GM18868 (cell line): ENCODE measurements at regions not wholly inside any gene's neighbourhood (a gene's known extent, or its start where the extent isn't known, plus 50 kb on each side); places are given as distances from the start of the nearest gene placed in this dataset.

Experiments
- ATAC-seq: cut with Tn5 transposase; IDR thresholded peaks from one replicate; pipeline ENCODE4 v1.9.1; 2021; ENCODE audit warnings: mild to moderate bottlenecking, moderate library complexity; ENCODE audit not compliant: unreplicated experiment

DNA sequence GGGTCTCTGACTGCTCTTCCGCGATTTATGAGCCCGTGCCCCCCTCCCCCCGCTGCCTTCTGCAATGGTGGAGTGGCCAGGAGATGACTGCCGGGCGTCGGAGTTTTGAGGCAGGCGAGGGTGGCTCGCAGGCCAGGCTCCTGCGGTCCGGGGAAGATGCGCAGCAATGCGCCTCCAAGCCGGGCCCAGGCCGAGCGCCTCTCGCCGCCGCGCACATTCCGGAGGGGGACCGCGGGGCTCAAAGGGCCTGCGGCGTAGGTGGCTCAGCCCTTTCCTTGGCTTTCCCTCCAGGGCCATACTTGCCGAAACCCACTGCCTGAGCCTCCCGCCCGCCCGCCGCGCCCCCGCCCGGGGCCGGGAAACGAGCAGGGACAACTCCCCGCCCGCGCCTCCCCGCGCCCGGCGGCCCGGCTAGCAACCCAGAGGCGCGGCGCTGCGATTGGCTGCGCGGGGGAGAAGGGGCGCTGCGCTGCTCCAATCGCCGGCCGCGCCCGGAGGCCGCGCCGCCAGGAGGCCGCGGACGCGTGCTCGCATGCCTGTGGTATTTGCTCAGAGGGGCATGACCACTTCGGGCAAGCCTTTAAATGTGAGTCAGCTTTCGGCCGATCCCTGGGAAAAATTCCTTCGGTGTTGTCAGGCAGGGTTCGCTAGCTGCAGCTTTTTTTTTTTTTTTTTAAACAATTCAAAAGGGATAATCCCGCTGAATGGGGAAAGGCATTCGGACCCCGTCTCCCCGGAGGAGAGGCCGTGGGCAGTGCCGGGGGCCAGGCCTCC is 157.9 kb upstream of the PARP11 start:
- no peak for ATAC-seq

- no peak for ATAC-seq
Measured at GRCh38 chr12:4027412-4027811, 154.2 kb upstream of the PARP11 start.

GRCh38 chr12:4026517-4026916 is 153.3 kb upstream of the PARP11 start:
- no peak for ATAC-seq

- ATAC-seq: no peak
Measured at GRCh38 chr12:4026020-4026358, 152.8 kb upstream of the PARP11 start.

GRCh38 chr12:4025181-4026019 is 152.2 kb upstream of the PARP11 start:
- ATAC-seq: no peak

DNA sequence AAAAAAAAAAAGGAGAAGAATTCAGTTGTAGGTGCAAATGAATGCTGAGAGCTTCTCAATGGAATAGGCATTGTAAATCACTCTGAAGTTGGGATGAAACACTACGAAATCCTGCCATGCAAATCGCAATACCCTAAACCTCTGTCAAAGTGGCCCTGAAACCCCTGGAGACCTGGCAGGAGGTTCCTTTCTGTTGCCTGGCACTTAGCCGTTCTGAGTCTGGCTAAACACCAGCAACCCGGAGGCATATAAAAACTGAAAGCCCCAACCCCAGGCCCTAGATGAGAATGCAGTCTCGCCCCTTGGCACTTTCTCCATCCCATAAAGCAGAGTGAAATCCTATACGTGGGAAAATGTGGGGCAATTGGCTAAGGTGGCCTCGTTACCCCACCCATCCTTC is 151.5 kb upstream of the PARP11 start:
- no peak for ATAC-seq

GRCh38 chr12:4015225-4016091 is 142.3 kb upstream of the PARP11 start:
- no peak for ATAC-seq

DNA sequence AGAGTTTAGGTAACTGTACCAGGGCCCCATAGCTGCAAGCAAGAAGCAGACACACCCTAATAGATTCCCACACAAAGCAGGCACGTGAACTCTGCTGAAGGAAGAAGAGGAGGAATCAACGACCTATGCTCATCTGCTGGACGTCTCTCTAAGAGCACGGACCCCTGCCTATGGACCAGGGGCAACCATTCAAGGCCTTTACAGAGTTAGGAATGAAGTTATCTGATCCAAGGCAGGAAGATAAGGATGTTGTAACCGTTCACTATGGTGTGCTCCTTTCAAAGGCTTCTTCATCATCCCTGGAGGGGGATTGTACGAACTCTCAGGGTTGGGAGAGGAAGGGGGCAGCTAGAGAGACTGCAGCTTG is 141.6 kb upstream of the PARP11 start:
- ATAC-seq: no peak

DNA sequence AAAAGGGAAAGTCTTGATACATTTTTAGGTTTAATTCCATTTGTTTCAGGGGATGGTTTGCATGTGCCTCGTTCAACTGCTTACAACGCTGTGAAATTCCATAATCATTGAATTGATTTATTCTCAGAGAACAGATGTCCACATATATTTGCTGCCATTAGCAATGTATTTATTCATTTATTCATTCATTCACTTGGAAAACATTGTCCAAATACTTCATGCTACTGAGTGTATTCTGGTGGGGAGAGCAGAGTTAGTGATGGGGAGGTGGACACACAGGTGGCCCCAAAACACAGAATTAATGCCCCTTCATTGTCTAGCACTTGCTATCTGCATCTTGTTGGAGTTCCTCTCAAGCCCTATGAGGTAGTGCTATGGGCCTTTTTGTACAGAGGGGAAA is 141.2 kb upstream of the PARP11 start:
- no peak for ATAC-seq

GRCh38 chr12:4012977-4013968 is 140.1 kb upstream of the PARP11 start:
- no peak for ATAC-seq

DNA sequence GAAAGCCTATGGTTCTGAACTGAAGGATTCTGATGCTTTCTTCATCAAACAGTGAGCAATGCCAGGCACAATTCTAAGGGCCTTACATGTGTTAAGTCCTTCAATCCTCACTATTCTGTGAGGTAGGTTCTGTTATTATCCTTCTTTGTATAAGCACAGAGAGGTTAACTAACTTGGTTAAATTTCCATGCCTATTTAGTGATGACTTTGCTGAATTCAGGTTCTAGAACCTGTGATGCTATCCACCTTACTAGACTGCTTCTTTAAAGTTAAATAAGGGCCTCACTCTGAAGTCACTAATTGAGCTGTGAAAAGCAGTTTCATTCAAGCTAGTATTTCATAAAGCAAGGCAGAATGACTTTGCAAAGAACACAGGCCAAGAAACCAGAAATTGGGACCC is 138.9 kb upstream of the PARP11 start:
- no peak for ATAC-seq

DNA sequence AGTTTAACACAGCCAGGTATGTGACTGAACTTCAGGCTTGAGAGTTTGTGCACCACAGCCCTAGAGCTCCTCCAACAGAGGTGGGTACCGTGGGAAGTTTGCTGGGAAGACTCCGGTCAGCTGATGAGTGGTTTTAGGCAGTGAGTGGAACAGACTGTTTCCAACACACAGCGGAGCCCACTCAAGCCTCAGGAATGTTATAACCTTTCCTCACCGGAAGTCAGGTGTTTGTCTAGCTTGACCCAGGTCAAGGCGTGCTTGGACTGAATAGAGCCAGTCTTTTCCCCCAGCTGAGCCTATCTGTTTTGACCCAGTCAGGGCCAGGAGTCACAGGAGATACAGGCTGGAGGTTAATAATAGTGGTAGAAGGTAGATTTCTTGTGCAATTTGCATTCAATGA is 138.4 kb upstream of the PARP11 start:
- ATAC-seq: no peak

GRCh38 chr12:4009979-4010704 is 136.9 kb upstream of the PARP11 start:
- no peak for ATAC-seq

DNA sequence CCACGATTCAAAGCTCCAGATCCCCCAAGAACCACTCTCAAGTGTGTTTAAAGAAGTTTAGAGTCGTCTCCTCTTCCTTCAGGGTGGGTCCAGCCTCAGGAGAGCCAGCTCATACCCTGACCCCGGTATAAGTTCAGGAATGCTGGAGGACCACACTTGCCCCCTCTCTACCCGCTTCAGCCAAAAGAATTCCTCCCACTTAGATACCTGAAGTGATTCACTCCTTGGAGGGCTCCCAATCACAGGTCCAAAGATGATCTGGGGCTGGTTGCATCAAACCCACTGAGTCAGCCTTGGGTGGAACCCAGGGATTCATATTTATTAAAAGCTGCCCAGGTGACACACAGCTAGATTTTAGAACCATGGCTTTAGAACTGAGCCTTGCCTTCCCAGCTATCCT is 133.5 kb upstream of the PARP11 start:
- ATAC-seq: no peak

GRCh38 chr12:4005851-4006430 is 132.7 kb upstream of the PARP11 start:
- ATAC-seq: no peak

GRCh38 chr12:4003576-4003975 is 130.4 kb upstream of the PARP11 start:
- ATAC-seq: no peak

- no peak for ATAC-seq
Measured at GRCh38 chr12:4002601-4003000, 129.4 kb upstream of the PARP11 start.

- no peak for ATAC-seq
Measured at GRCh38 chr12:4001841-4002240, 128.6 kb upstream of the PARP11 start.

GRCh38 chr12:4001031-4001430 is 127.8 kb upstream of the PARP11 start:
- no peak for ATAC-seq
